Prostate gland (tissue), 2 donors: ENCODE measurements at regions not wholly inside any gene's neighbourhood (a gene's known extent, or its start where the extent isn't known, plus 50 kb on each side); places are given as distances from the start of the nearest gene placed in this dataset.
"Not testable (repeated sequence)": the region's sequence is repeated elsewhere in the genome, so short reads cannot be mapped to it uniquely, and the experiment has no call there.

Source experiments
- CTCF ChIP-seq, 4 experiments: fragments of 200-600 bp in 2 of 4; fragments of 450-650 bp in 2 of 4; sonication (generic) in 2 of 4; IDR thresholded peaks; 1 replicate in 3 of 4; 2 replicates in 1 of 4; pipeline ENCODE4 v1.5.1; 2016 to 2019; ENCODE audit warnings: antibody characterized with exemption in 4 of 4, mild to moderate bottlenecking in 2 of 4, moderate library complexity in 2 of 4
- POLR2AphosphoS5 ChIP-seq: sonication (generic); formaldehyde crosslinking; IDR thresholded peaks from one replicate; pipeline ENCODE4 v1.6.1; 2017; ENCODE audit warnings: antibody characterized with exemption

DNA sequence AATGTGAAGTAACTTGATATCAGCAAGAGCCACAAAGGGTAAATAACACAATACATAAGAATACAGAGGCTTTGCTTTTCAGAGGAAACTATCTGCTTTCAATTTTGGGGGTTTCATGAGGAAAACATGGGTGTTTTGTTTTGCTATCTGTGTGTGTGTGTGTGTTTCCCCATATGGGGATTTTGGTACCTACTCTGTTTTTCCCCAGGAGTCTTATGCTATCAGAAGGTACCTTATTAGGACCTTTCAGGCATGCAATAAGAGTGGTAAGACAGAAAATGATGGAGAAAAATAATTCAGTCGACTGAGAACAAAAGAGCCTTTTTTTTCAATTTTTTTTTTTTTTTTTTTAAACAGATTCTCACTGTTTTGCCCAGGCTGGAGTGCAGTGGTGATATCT lies 87.5 kb downstream of the HSFY2 start:
- not testable (repeated sequence) for TF ChIP-seq POLR2AphosphoS5; CTCF (IDR thresholded peaks at IDR 0.05)
